NCI-H2171 (cell line): ENCODE measurements at regions not wholly inside any gene's neighbourhood (a gene's known extent, or its start where the extent isn't known, plus 50 kb on each side); places are given as distances from the start of the nearest gene placed in this dataset.

Experiments
- DNase-seq: peaks from one replicate; lab custom pipeline; 2025; lab: John Stamatoyannopoulos, UW

- DNase-seq = no peak
These were observed 50.6 kb upstream of the ZNF385D start for GRCh38 chr3:21801631-21802030.

DNA sequence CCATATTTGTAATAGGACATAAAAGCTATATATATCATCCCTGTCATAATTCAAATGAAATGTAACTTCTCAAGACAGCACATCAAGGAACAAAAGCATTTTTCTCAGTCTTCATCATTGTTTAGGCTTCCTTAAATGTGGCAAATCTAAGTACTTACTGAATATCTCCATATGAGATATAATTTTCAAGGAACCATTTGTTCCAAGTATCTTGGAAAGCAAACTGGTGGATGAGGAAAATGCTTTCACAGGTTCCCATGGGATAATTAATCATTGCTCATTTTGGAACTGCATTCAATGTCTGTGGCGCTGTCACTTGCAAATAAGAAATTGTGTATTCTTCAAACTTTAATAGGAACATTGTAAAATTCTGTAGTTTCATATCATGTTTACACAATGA lies 52.6 kb upstream of the ZNF385D start:
- no peak for DNase-seq

DNA sequence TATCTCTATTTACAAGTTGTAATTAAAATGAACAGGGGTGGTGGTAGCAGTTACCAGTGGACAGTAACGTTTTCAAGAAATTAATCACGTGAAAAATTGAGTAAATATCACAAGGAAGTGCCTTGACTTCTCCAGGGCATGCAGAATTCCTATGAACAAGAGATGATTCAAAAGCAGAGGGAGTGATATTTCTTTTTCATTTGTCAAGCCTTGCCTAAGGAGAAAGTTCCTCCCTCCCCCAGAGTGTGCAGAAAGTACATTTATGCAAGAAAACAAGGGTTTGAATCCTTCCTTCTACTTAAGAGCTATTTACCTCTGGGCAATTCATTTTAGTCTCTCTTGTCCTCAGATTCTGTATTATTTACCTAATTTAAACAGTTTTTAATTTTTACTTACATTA lies 53.3 kb upstream of the ZNF385D start:
- no peak for DNase-seq

GRCh38 chr3:21806733-21807132 lies 55.7 kb upstream of the ZNF385D start:
- no peak for DNase-seq

GRCh38 chr3:21825684-21826083 lies 74.7 kb upstream of the ZNF385D start:
- DNase-seq = no peak

DNA sequence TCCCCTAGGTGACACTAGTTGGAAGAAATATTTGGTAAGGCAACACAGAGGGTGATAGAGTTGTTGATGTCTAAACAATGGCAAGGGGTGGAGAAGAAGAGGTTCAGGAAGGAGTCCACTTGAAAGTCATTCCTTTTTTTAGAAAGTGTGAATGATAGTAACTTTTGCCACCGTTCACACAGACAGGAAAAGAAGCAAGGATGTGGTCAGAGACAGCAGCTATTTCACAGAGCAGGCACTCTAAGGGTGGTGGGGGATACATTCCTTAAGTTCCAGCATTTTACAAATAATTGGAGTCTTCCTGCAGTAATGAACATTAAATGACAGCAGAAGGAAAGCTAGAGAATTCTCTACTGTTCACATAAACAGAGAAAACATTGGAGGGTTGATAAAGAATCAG lies 75.4 kb upstream of the ZNF385D start:
- no peak for DNase-seq

DNA sequence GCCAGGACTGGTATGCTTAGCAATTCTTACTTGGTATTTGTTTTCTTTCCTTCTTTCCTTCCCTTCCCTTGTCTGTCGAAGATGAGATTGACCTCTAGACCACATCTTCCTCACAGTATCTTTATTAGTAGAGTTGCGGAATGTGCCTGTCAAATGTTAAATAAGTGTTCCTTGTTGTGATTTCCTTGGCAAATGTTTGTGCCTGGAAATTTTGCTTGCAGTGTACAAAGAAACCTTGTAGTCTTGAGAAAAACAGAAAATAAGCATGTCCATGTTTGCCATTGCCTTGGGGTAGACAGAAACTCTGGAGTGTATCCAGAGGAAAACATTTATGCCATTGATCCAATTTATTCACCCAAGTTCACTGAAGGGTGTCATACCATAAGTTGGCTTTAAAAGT lies 79.5 kb upstream of the ZNF385D start:
- no peak for DNase-seq

- DNase-seq = no peak
These were observed 84.3 kb upstream of the ZNF385D start for GRCh38 chr3:21835264-21835663.

DNA sequence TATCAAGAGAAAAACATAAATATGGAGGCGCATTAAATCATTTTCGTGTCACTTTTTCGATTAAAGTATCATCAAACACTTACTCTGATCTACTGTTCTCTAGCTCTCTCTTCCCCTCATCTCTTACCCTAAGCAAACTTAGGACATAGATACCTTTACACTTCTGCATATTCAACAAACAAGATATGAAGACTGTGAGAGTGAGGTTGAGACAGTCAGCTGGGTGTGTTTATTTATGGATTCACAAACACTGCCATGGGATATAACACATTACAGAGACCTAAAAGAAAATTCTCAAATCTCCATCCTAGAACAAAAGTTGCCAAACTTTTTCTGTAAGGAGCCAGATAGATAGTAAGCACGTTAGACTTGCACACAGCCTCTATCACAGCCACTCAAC lies 85.2 kb upstream of the ZNF385D start:
- DNase-seq = no peak

GRCh38 chr3:21839176-21839575 lies 88.2 kb upstream of the ZNF385D start:
- no peak for DNase-seq

GRCh38 chr3:21839592-21839991 lies 88.6 kb upstream of the ZNF385D start:
- DNase-seq = no peak

GRCh38 chr3:21847005-21847404 lies 96.0 kb upstream of the ZNF385D start:
- DNase-seq = no peak

DNA sequence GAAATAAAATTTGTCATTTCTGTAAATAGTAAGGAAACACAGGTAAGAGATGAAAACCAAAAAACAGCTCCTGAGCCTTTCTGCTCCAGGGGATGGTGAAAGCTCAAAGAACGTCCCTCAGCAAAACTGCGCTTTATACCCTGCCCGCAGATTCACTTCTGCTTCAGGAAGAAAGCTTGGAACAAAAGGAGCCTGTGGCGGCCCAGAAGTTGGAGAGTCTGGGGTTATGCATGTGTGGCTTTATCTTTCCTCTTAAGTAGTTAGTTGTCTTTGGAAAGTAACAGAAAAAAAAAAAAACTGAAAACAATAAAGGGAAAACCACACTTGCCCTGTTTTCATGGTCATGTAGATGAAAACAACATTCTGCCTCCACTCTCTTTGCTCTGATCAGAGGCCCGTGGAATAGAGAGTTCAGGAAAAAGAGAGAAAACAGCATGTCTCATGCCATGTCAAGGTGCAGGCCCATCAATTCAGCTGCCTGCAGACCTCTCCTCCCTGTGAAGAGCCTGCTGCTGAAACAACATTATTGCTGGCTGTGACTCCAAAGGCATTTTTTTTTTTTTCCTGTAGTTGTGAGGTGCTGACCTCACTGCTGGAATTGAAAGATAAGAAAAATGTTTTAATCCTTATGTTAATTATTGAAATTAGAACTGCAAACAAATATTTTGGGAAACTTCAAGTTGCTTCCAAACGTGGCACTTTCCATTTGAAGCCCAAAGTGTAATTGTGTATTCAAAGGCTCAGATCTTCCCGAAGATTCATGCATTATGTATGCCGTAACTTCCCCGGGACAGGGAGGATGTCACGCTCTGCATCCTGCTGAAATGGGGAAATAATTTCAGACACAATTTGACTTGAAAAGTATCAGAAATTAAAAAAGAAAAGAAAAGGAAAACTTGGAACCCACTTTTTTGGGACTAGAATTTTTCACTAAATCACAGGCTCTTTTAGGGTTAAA lies 108.4 kb upstream of the ZNF385D start:
- no peak for DNase-seq

DNA sequence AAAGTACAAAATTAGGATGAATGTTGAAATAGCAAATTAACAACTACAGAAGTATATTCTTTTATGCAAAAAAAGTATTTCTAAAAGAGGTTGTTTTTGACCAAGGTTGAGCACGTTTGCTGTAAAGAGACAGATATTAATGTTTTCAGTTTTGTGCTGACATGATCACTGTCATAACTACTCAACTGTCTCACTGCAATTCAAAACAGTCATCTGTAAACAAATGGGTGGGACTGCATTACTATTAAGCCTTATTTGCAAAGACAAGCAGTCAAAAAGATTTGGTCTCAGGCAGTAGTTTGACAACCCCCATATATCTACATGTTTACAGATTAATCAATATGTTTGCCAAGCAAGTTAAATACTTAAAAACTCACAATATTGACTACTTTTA lies 109.1 kb upstream of the ZNF385D start:
- no peak for DNase-seq

DNA sequence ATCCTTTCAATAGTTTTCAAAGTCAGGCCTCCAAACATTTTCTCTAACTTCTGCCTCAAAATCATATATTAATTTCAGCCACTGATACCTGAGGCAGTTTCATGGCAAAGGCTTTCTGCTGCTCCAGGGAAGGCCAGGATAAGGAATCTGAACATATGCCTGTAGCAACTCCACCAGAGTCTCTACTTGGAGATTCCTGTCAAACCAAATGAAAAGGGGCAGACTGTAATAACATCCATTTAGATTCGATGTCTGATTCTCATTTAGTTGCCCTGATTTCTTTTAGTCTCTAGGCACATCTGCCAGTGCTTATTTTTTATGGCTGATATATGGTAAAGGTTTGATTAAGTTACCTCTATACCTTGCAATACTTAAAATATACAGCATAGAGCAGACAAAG lies 109.6 kb upstream of the ZNF385D start:
- DNase-seq = no peak

- no peak for DNase-seq
These were observed 125.8 kb upstream of the ZNF385D start for GRCh38 chr3:21876782-21877181.

DNA sequence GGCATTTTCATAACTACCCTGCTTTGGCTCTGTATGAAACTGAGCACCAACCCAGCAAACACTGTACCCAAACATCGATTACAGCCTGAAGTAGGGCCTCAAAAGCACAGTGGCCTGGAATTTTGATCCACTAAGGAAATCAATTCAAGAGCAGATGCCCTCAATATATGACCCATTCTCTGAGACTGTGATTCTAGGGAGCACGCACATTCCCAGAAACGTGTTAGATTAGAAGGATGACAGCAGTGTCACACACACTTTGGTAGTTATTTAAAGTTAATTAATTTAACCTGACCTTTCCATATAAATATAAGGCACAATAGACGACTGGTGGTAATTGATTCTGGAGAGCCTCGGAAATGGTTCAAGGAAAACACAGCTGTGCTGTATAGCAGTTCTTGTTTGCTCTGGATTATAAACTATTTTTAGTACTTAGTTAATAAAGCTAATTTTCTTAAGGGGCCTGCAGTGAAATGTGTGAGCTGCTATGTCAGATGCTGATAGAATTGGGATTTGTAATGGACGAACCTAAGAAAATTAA lies 126.3 kb upstream of the ZNF385D start:
- no peak for DNase-seq

GRCh38 chr3:21879184-21879886 lies 128.3 kb upstream of the ZNF385D start:
- no peak for DNase-seq

DNA sequence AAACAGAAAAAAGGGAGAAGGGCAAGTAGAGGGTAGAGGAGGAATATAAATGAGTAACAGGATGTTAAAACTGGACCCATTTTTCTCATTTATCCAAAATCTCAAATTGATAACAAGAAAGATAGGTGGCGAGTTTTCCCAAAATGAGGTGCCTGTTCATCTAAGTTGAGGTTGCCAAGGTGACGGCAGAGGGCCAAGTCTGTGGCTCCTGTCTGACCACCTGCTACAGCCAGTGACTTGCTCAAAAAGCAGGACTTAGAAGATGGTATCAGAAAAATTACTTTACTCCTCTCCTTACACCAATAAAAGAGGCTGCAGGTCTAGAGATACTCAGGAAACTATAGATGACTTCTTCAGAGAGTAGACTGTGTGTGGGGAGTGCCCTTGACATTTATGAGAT lies 137.6 kb upstream of the ZNF385D start:
- no peak for DNase-seq

- no peak for DNase-seq
These were observed 138.2 kb upstream of the ZNF385D start for GRCh38 chr3:21889166-21889565.

DNA sequence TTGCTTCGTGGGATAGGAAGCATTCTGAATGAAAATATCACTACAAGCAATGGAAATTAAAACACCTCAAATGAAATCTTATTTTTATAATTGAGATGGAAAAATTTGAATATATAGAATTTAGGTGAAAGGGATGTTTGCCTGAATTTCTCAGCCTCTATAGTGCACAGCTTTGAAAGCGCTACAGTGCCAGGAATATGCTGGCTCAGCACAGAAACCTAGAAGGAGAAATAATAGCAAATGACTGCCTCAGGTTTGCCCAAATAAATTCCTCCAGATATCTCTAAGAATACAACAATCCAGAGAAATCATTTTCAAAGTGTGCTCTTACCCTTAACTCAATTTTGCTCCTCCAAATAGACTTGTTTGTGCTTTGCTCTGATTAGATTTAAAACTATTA lies 141.1 kb upstream of the ZNF385D start:
- DNase-seq = no peak

DNA sequence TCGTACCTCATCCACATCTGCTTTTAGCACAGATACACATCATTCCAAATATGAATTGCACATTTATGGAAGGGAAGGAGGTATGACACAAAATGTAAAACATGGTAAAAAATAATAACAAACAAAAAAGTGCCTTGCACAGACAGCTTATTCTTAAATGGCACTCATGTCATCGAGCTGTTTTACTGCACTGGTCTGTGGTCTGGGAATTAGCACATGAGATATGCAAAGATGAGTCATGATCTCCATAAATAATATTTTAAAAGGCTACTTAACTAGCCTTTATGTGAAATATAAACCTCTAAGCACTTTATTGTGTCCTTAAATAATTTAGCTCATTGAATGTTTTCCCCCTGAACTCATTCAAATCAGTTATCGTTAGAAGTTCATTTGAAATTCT lies 142.2 kb upstream of the ZNF385D start:
- no peak for DNase-seq
